RWPE1 (cell line): ENCODE measurements at regions not wholly inside any gene's neighbourhood (a gene's known extent, or its start where the extent isn't known, plus 50 kb on each side); places are given as distances from the start of the nearest gene placed in this dataset.

ENCODE experiments used
- CTCF ChIA-PET: fragments of 350-600 bp; sonication (Branson Sonifier 250); formaldehyde crosslinking; extraction: SDS; loops from one replicate; lab custom pipeline; 2021; lab: Yijun Ruan, JAX
- POLR2A ChIA-PET: fragments of 400-600 bp; formaldehyde crosslinking; extraction: SDS; loops from one replicate; lab custom pipeline; 2020; ENCODE audit warnings: antibody characterized with exemption; ENCODE audit not compliant: low non-redundant PET; lab: Yijun Ruan, JAX
- DNase-seq: peaks from one replicate; pipeline ENCODE4 v3.0.0; 2012; ENCODE audit warnings: low spot score
- H3K27ac ChIP-seq: fragments of 450-650 bp; 2 replicates; pipeline ENCODE4 v1.5.1; 2017
- CTCF ChIP-seq: fragments of 450-650 bp; conservative IDR thresholded peaks from 2 replicates; pipeline ENCODE4 v1.5.1; 2017; ENCODE audit warnings: low read depth, mild to moderate bottlenecking

- ChIA-PET POLR2A (no interaction called here), CTCF (no interaction called here)
- TF ChIP-seq CTCF, result no peak
- DNase-seq, result no peak
- H3K27ac ChIP-seq, result no peak overlapping the region
Measured at GRCh38 chr11:134624166-134624920, 212.3 kb upstream of the B3GAT1 start.

GRCh38 chr11:134623711-134624110, 211.7 kb upstream of the B3GAT1 start:
- no peak for TF ChIP-seq CTCF
- ChIA-PET CTCF (no interaction called here), POLR2A (no interaction called here)
- H3K27ac ChIP-seq, result no peak overlapping the region
- no peak for DNase-seq

GRCh38 chr11:134622458-134622857, 210.4 kb upstream of the B3GAT1 start:
- no peak for DNase-seq
- TF ChIP-seq CTCF, result no peak
- POLR2A ChIA-PET, result no interaction called here
- no peak overlapping the region for H3K27ac ChIP-seq
- CTCF ChIA-PET, result no interaction called here

- ChIA-PET POLR2A (no interaction called here), CTCF (no interaction called here)
- TF ChIP-seq CTCF, result no peak
- no peak overlapping the region for H3K27ac ChIP-seq
- DNase-seq, result no peak
Measured at GRCh38 chr11:134617360-134617759, 205.3 kb upstream of the B3GAT1 start.

GRCh38 chr11:134616038-134616437, 204.0 kb upstream of the B3GAT1 start:
- DNase-seq, result no peak
- POLR2A ChIA-PET, result no interaction called here
- CTCF ChIA-PET, result interaction anchor here (0.5 kb wide), 1 partner anchor 39 kb away, joined by 3 read pairs; no protein-coding TSS in a partner anchor
- H3K27ac ChIP-seq, result no peak overlapping the region
- no peak for TF ChIP-seq CTCF

- TF ChIP-seq CTCF, result no peak
- no peak overlapping the region for H3K27ac ChIP-seq
- ChIA-PET POLR2A (no interaction called here), CTCF (no interaction called here)
- no peak for DNase-seq
Measured at GRCh38 chr11:134615041-134615615, 203.1 kb upstream of the B3GAT1 start.
